ENCODE measurements at regions not wholly inside any gene's neighbourhood (a gene's known extent, or its start where the extent isn't known, plus 50 kb on each side); places are given as distances from the start of the nearest gene placed in this dataset.

- TF ChIP-seq REST (IDR thresholded peaks at IDR 0.05; ENCODE audit: insufficient read depth in 1 of 2, low read depth in 2 of 2, low read length in 2 of 2), result no peak
- TF ChIP-seq TAF1 (IDR thresholded peaks at IDR 0.05; ENCODE audit: borderline replicate concordance, insufficient read depth, low read length), result no peak
- TF ChIP-seq POLR2AphosphoS5 (IDR thresholded peaks at IDR 0.05; ENCODE audit: low read depth, low read length), result no peak
- no peak for TF ChIP-seq SIN3A (IDR thresholded peaks at IDR 0.05; ENCODE audit: borderline replicate concordance, insufficient read depth, low read length)
Observed at GRCh38 chr6:27575594-27576361, 102.9 kb upstream of the ZNF184 start.
